ENCODE measurements at regions not wholly inside any gene's neighbourhood (a gene's known extent, or its start where the extent isn't known, plus 50 kb on each side); places are given as distances from the start of the nearest gene placed in this dataset.
"Not testable (repeated sequence)": the region's sequence is repeated elsewhere in the genome, so short reads cannot be mapped to it uniquely, and the experiment has no call there.

DNA sequence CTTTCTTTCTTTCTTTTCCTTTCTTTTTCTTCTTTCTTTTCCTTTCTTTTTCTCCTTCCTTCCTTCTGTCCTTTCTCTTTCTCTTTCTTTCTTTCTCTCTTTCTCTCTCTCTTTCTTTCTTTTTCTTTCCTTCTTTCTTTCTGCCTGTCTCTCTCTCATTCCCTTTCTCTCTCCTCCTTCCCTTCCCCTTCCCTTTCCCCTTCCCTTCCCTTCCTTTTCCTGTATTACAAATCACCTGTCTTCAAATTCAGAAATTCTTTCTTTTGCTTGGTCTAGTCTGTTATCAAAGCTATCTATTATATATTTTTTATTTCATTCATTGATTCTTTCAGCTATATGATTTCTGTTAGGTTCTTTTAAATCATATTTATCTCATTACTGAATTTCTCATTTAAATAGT, 315.2 kb upstream of the NOX3 start:
- DNase-seq (no peak), ATAC-seq (ENCODE audit: low read depth in 2 of 2) (no peak)
- no peaks in the 10 kb centered on the region for H3K36me3 ChIP-seq (ENCODE audit: control insufficient read depth, insufficient read depth, low read length)
- Mint-ChIP-seq H3K4me3 (no peak overlapping the region), H3K27ac (no peak overlapping the region), H3K4me1 (no peaks in the 10 kb centered on the region), H3K27me3 (no peaks in the 10 kb centered on the region), H3K9me3 (peaks cover 0 to 29% (median 4%) of the 10 kb centered on the region in 7 donors), H3K36me3 (no peaks in the 10 kb centered on the region)
- H3K4me1 ChIP-seq (ENCODE audit: control insufficient read depth, insufficient read depth, low read length, poor library complexity, severe bottlenecking) = no peaks in the 10 kb centered on the region
- H3K27me3 ChIP-seq (ENCODE audit: control insufficient read depth, insufficient read depth, low read length) = no peaks in the 10 kb centered on the region
- H3K9me3 ChIP-seq (ENCODE audit: control insufficient read depth in 2 of 2, low read length in 2 of 2) = no peaks in the 10 kb centered on the region
- no peak overlapping the region for H3K27ac ChIP-seq (ENCODE audit: insufficient read depth, low read length, poor library complexity, severe bottlenecking)
- no peak overlapping the region for H3K4me3 ChIP-seq (ENCODE audit: low read depth, low read length)

DNA sequence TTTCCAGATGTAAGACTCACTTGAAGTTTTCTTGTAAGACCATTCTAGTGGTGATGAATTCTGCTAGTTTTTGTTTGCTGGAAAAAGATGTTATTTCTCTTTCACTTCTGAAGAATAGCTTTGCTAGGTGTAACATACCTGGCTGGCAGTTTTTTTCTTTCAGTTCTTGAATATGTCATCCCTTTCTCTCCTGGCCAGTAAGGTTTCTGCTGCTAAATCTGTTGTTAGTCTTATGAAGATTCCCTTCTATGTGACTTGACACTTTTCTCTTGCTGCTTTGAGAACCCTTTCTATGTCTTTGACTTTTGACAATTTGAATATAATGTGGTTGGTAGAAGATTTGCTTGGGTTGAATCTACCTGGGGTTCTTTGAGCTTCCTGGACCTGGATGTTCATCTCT, 314.7 kb upstream of the NOX3 start:
- Histone ChIP-seq H3K36me3 (ENCODE audit: control insufficient read depth, insufficient read depth, low read length) (no peaks in the 10 kb centered on the region), H3K9me3 (ENCODE audit: control insufficient read depth in 2 of 2, low read length in 2 of 2) (no peaks in the 10 kb centered on the region), H3K27ac (ENCODE audit: insufficient read depth, low read length, poor library complexity, severe bottlenecking) (no peak overlapping the region), H3K27me3 (ENCODE audit: control insufficient read depth, insufficient read depth, low read length) (no peaks in the 10 kb centered on the region), H3K4me3 (ENCODE audit: low read depth, low read length) (no peak overlapping the region), H3K4me1 (ENCODE audit: control insufficient read depth, insufficient read depth, low read length, poor library complexity, severe bottlenecking) (no peaks in the 10 kb centered on the region)
- peaks cover 0 to 25% (median 4%) of the 10 kb centered on the region in 7 donors for H3K9me3 Mint-ChIP-seq
- no peaks in the 10 kb centered on the region for H3K27me3 Mint-ChIP-seq
- DNase-seq (no peak), ATAC-seq (ENCODE audit: low read depth in 2 of 2) (no peak)
- no peaks in the 10 kb centered on the region for H3K36me3 Mint-ChIP-seq
- H3K27ac Mint-ChIP-seq = no peak overlapping the region
- no peak overlapping the region for H3K4me3 Mint-ChIP-seq
- H3K4me1 Mint-ChIP-seq = no peaks in the 10 kb centered on the region

DNA sequence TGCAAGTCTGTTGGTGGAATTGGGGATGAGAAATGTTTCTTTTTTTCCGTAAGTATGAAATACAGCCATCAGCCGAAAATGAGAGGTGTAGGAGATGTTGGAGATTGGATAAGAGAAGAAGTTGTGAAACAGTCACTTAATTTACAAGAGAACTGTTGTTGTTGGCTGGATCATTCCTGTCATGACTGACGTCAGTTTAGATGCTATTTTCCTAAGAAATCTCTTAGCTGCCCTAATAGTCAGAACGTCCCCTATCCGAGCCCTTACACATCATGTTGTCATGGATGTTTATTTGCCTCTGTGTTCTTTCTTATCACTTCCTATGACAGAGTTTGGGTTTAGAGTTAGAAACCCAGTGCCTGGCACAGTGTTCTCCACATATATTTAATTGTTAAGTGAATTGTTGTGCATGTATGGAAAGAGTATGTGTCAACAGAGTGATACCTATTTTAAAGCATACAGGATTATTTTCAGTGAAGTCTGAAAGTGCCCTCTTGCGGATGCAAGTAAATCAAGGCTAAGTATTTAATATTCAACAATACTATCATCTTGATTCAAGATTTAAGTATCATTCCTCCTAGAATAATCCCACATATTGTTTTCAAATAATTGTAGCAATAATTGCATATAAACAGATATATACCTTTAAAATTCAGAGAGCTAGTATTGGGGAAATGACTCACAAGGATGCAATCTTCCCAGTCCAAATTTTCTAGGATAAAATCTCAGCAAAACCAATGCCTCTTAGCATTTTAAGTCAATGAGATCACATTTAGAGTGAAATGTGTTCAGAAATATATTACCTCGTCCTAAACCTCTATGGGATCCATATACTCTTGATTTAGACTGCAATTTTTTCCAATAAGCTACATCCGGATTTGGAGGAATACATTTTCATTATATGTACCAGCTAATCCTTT, 309.9 kb upstream of the NOX3 start:
- peaks cover 0 to 12% (median 2%) of the 10 kb centered on the region in 7 donors for H3K9me3 Mint-ChIP-seq

GRCh38 chr6:155762649-155763048, 307.0 kb upstream of the NOX3 start:
- no peak for DNase-seq

More for the DNA sequence above, 309.9 kb upstream of the NOX3 start:
- DNase-seq = no peak
- H3K9me3 ChIP-seq (ENCODE audit: control insufficient read depth in 2 of 2, low read length in 2 of 2) = no peaks in the 10 kb centered on the region
- Mint-ChIP-seq H3K36me3 (no peaks in the 10 kb centered on the region), H3K27ac (no peak overlapping the region), H3K4me3 (no peak overlapping the region), H3K27me3 (no peaks in the 10 kb centered on the region), H3K4me1 (no peaks in the 10 kb centered on the region)
- H3K27me3 ChIP-seq (ENCODE audit: control insufficient read depth, insufficient read depth, low read length) = no peaks in the 10 kb centered on the region
- H3K36me3 ChIP-seq (ENCODE audit: control insufficient read depth, insufficient read depth, low read length) = no peaks in the 10 kb centered on the region
- H3K4me1 ChIP-seq (ENCODE audit: control insufficient read depth, insufficient read depth, low read length, poor library complexity, severe bottlenecking) = no peaks in the 10 kb centered on the region
- H3K4me3 ChIP-seq (ENCODE audit: low read depth, low read length) = no peak overlapping the region
- ATAC-seq (ENCODE audit: low read depth in 2 of 2) = no peak
- H3K27ac ChIP-seq (ENCODE audit: insufficient read depth, low read length, poor library complexity, severe bottlenecking) = no peak overlapping the region

DNA sequence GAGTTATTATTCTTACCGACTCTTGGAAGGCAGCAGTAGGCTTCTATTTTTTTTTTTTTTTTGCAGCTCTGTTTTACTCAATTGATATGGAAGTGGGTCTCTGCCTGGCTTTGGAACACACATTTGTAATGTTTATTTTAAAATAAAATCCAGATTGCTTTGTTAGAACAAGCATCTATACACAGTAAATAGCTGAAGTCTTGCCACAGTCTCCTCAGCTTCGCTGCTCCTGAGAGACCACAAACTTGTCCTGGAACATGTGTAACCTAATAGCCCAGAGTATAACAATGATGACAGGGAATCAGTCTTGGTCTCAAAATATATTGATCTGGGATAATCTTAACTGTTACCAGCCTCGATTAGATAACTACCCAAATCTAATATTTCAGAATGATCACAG, 299.8 kb upstream of the NOX3 start:
- H3K27me3 Mint-ChIP-seq = no peaks in the 10 kb centered on the region

More at GRCh38 chr6:155762649-155763048, 307.0 kb upstream of the NOX3 start:
- Mint-ChIP-seq H3K27ac (no peak overlapping the region), H3K4me3 (no peak overlapping the region), H3K27me3 (no peaks in the 10 kb centered on the region), H3K9me3 (peaks cover 0 to 2% (median 0%) of the 10 kb centered on the region in 7 donors), H3K4me1 (no peaks in the 10 kb centered on the region), H3K36me3 (no peaks in the 10 kb centered on the region)
- no peak overlapping the region for H3K4me3 ChIP-seq (ENCODE audit: low read depth, low read length)
- no peaks in the 10 kb centered on the region for H3K27me3 ChIP-seq (ENCODE audit: control insufficient read depth, insufficient read depth, low read length)
- H3K4me1 ChIP-seq (ENCODE audit: control insufficient read depth, insufficient read depth, low read length, poor library complexity, severe bottlenecking) = no peaks in the 10 kb centered on the region
- ATAC-seq (ENCODE audit: low read depth in 2 of 2) = no peak
- no peaks in the 10 kb centered on the region for H3K9me3 ChIP-seq (ENCODE audit: control insufficient read depth in 2 of 2, low read length in 2 of 2)
- H3K36me3 ChIP-seq (ENCODE audit: control insufficient read depth, insufficient read depth, low read length) = no peaks in the 10 kb centered on the region
- no peak overlapping the region for H3K27ac ChIP-seq (ENCODE audit: insufficient read depth, low read length, poor library complexity, severe bottlenecking)

DNA sequence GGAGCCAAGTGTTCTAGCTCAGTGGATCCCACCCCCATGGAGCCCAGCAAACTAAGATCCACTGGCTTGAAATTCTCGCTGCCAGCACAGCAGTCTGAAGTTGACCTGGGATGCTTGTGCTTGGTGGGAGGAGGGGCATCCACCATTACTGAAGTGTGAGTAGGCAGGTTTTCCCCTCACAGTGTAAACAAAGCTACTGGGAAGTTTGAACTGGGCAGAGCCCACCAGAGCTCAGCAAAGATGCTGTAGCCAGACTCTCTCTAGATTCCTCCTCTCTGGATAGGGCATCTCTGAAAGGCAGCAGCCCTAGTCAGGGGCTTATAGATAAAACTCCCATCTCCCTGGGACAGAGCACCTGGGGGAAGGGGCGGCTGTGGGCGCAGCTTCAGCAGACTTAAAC, 293.1 kb upstream of the NOX3 start:
- not testable (repeated sequence) for H3K36me3 ChIP-seq (ENCODE audit: control insufficient read depth, insufficient read depth, low read length); H3K4me3 Mint-ChIP-seq; H3K27me3 Mint-ChIP-seq; H3K9me3 ChIP-seq (ENCODE audit: control insufficient read depth in 2 of 2, low read length in 2 of 2); H3K4me1 ChIP-seq (ENCODE audit: control insufficient read depth, insufficient read depth, low read length, poor library complexity, severe bottlenecking); DNase-seq; H3K27ac Mint-ChIP-seq; H3K4me3 ChIP-seq (ENCODE audit: low read depth, low read length); H3K27me3 ChIP-seq (ENCODE audit: control insufficient read depth, insufficient read depth, low read length); H3K27ac ChIP-seq (ENCODE audit: insufficient read depth, low read length, poor library complexity, severe bottlenecking); H3K36me3 Mint-ChIP-seq; ATAC-seq (ENCODE audit: low read depth in 2 of 2); H3K4me1 Mint-ChIP-seq
- peaks cover 0 to 13% (median 4%) of the 10 kb centered on the region in 7 donors for H3K9me3 Mint-ChIP-seq

More for the DNA sequence above, 299.8 kb upstream of the NOX3 start:
- H3K27ac ChIP-seq (ENCODE audit: insufficient read depth, low read length, poor library complexity, severe bottlenecking) = no peak overlapping the region
- H3K4me3 ChIP-seq (ENCODE audit: low read depth, low read length) = no peak overlapping the region
- Mint-ChIP-seq H3K36me3 (no peaks in the 10 kb centered on the region), H3K4me3 (no peak overlapping the region), H3K9me3 (peaks cover 0 to 20% (median 5%) of the 10 kb centered on the region in 7 donors), H3K27ac (no peak overlapping the region), H3K4me1 (no peaks in the 10 kb centered on the region)
- H3K36me3 ChIP-seq (ENCODE audit: control insufficient read depth, insufficient read depth, low read length) = no peaks in the 10 kb centered on the region
- ATAC-seq (ENCODE audit: low read depth in 2 of 2) (no peak), DNase-seq (no peak)
- H3K4me1 ChIP-seq (ENCODE audit: control insufficient read depth, insufficient read depth, low read length, poor library complexity, severe bottlenecking) = no peaks in the 10 kb centered on the region
- no peaks in the 10 kb centered on the region for H3K9me3 ChIP-seq (ENCODE audit: control insufficient read depth in 2 of 2, low read length in 2 of 2)
- H3K27me3 ChIP-seq (ENCODE audit: control insufficient read depth, insufficient read depth, low read length) = no peaks in the 10 kb centered on the region

DNA sequence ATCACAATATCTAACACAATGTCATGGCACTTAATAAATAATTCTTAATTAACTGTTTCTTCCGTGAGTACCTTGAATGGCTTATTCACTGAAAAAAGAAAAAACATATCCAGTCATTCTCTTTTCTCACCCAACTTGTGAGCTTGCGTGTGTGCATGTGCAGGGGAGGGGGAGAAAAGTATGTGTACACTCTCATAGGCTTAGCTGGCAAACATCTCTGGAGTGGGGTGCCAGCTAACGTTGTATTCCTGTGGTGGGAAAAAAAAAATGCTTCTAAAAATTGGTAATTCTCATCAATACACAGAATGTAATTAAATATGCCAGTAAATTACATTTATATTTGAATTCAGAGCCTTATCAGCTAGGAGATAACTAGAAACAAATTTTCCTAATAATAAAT, 291.9 kb upstream of the NOX3 start:
- no peak overlapping the region for H3K4me3 ChIP-seq (ENCODE audit: low read depth, low read length)
- no peaks in the 10 kb centered on the region for H3K36me3 ChIP-seq (ENCODE audit: control insufficient read depth, insufficient read depth, low read length)
- no peak overlapping the region for H3K27ac ChIP-seq (ENCODE audit: insufficient read depth, low read length, poor library complexity, severe bottlenecking)
- Mint-ChIP-seq H3K9me3 (peaks cover 0 to 3% (median 0%) of the 10 kb centered on the region in 7 donors), H3K27ac (no peak overlapping the region), H3K27me3 (no peaks in the 10 kb centered on the region), H3K36me3 (no peaks in the 10 kb centered on the region), H3K4me1 (no peaks in the 10 kb centered on the region), H3K4me3 (no peak overlapping the region)
- no peaks in the 10 kb centered on the region for H3K4me1 ChIP-seq (ENCODE audit: control insufficient read depth, insufficient read depth, low read length, poor library complexity, severe bottlenecking)
- H3K27me3 ChIP-seq (ENCODE audit: control insufficient read depth, insufficient read depth, low read length) = no peaks in the 10 kb centered on the region
- ATAC-seq (ENCODE audit: low read depth in 2 of 2) (no peak), DNase-seq (no peak)
- H3K9me3 ChIP-seq (ENCODE audit: control insufficient read depth in 2 of 2, low read length in 2 of 2) = no peaks in the 10 kb centered on the region

Measured in CD4-positive, CD25-positive, alpha-beta regulatory T cell (primary cell).